IMR-90 (cell line): ENCODE measurements at regions not wholly inside any gene's neighbourhood (a gene's known extent, or its start where the extent isn't known, plus 50 kb on each side); places are given as distances from the start of the nearest gene placed in this dataset.
A peak's percentile ranks its signal among the peaks of the same experiment; 100 is the strongest.

Experiments used
- ATAC-seq: fragments of 200-7000 bp; cut with Tn5 transposase; 2 replicates; pipeline ENCODE4 v1.9.1; 2020; ENCODE audit warnings: low read depth, mild to moderate bottlenecking, moderate library complexity
- BruUV-seq: library from RNA; stranded (reverse); fragments of 400-500 nt; replicated peaks from 2 replicates; lab custom pipeline; 2021; lab: Mats Ljungman, UMichigan
- CTCF ChIA-PET: fragments of 300-600 bp; formaldehyde crosslinking; extraction: SDS; loops from one replicate; lab custom pipeline; 2021; ENCODE audit warnings: antibody characterized with exemption; lab: Yijun Ruan, JAX
- POLR2A ChIA-PET: fragments of 300-600 bp; sonication (Branson Sonifier 250); formaldehyde crosslinking; loops from one replicate; lab custom pipeline; 2022; ENCODE audit warnings: antibody characterized with exemption; ENCODE audit not compliant: unreplicated experiment; lab: Charles Lee
- DNase-seq: peaks from one replicate; pipeline ENCODE4 v3.0.0; 2013
- H2AFZ ChIP-seq: replicated peaks from 2 replicates; pipeline ENCODE3; 2013; ENCODE audit warnings: low read length, mild to moderate bottlenecking; ENCODE audit not compliant: poor library complexity
- H2AK5ac ChIP-seq: 2 replicates; pipeline ENCODE4 v1.6.1; 2013; ENCODE audit warnings: low read depth, low read length, inconsistent platforms
- H2AK9ac ChIP-seq: replicated peaks from 2 replicates; pipeline ENCODE3; 2013; ENCODE audit warnings: mild to moderate bottlenecking, low read depth, low read length, moderate library complexity; ENCODE audit not compliant: poor library complexity
- H2BK120ac ChIP-seq: 2 replicates; pipeline ENCODE4 v1.6.1; 2013; ENCODE audit warnings: low read depth, low read length, inconsistent platforms
- H2BK15ac ChIP-seq: 3 replicates; pipeline ENCODE4 v1.6.1; 2013; ENCODE audit warnings: low read depth, low read length, inconsistent platforms
- H2BK20ac ChIP-seq: 2 replicates; pipeline ENCODE4 v1.6.1; 2013; ENCODE audit warnings: low read depth, mild to moderate bottlenecking, inconsistent platforms, low read length, moderate library complexity
- H2BK5ac ChIP-seq: 2 replicates; pipeline ENCODE4 v1.6.1; 2013; ENCODE audit warnings: mild to moderate bottlenecking, low read depth, low read length, inconsistent platforms; ENCODE audit not compliant: poor library complexity, severe bottlenecking
- H3K14ac ChIP-seq: replicated peaks from 2 replicates; pipeline ENCODE4 v1.6.1; 2013; ENCODE audit warnings: low read depth, low read length, inconsistent platforms
- H3K18ac ChIP-seq: 2 replicates; pipeline ENCODE4 v1.6.1; 2013; ENCODE audit warnings: low read depth, low read length, control low read depth
- H3K23ac ChIP-seq: 2 replicates; pipeline ENCODE4 v1.6.1; 2013; ENCODE audit warnings: low read depth, low read length, inconsistent platforms
- H3K27ac ChIP-seq: 2 replicates; pipeline ENCODE4 v1.5.1; 2013; ENCODE audit warnings: mild to moderate bottlenecking, control low read depth, low read length; ENCODE audit not compliant: insufficient read depth
- H3K27me3 ChIP-seq: 2 replicates; pipeline ENCODE4 v1.6.1; 2013; ENCODE audit warnings: low read length; ENCODE audit not compliant: control insufficient read depth, insufficient read depth
- H3K36me3 ChIP-seq: 2 replicates; pipeline ENCODE4 v1.6.1; 2013; ENCODE audit warnings: low read length, mixed read lengths; ENCODE audit not compliant: control insufficient read depth, insufficient read depth
- H3K4ac ChIP-seq: 2 replicates; pipeline ENCODE4 v1.6.1; 2013; ENCODE audit warnings: low read depth, low read length, inconsistent platforms
- H3K4me1 ChIP-seq: 2 replicates; pipeline ENCODE4 v1.6.1; 2013; ENCODE audit warnings: low read length, mixed read lengths; ENCODE audit not compliant: control insufficient read depth, insufficient read depth
- H3K4me2 ChIP-seq: 2 replicates; pipeline ENCODE4 v1.6.1; 2013; ENCODE audit warnings: low read depth, mild to moderate bottlenecking, control low read depth, low read length, moderate library complexity
- H3K4me3 ChIP-seq: 2 replicates; pipeline ENCODE4 v1.5.1; 2013; ENCODE audit warnings: low read depth, mild to moderate bottlenecking, control low read depth, low read length, moderate library complexity; ENCODE audit not compliant: insufficient read depth
- H3K56ac ChIP-seq: 2 replicates; pipeline ENCODE4 v1.6.1; 2013; ENCODE audit warnings: low read length, inconsistent platforms; ENCODE audit not compliant: insufficient read depth; ENCODE audit errors: extremely low read depth
- H3K79me1 ChIP-seq, 2 experiments: 2 replicates each; pipeline ENCODE4 v1.6.1; 2013; ENCODE audit warnings: low read length in 2 of 2, inconsistent platforms in 1 of 2, low read depth in 1 of 2
- H3K9ac ChIP-seq: 2 replicates; pipeline ENCODE4 v1.6.1; 2013; ENCODE audit warnings: low read depth, low read length, control low read depth
- H3K9me1 ChIP-seq: 2 replicates; pipeline ENCODE4 v1.6.1; 2013; ENCODE audit warnings: low read length, inconsistent platforms; ENCODE audit not compliant: insufficient read depth
- H3K9me3 ChIP-seq: 2 replicates; pipeline ENCODE4 v1.6.1; 2013; ENCODE audit warnings: low read length; ENCODE audit not compliant: control insufficient read depth, insufficient read depth
- H4K20me1 ChIP-seq: 2 replicates; pipeline ENCODE4 v1.6.1; 2013; ENCODE audit warnings: low read length, inconsistent platforms; ENCODE audit not compliant: insufficient read depth
- H4K5ac ChIP-seq: 2 replicates; pipeline ENCODE4 v1.6.1; 2013; ENCODE audit warnings: mild to moderate bottlenecking, low read depth, low read length, control low read depth
- H4K8ac ChIP-seq, 2 experiments: 2 replicates each; pipeline ENCODE4 v1.6.1; 2013; ENCODE audit warnings: low read depth in 2 of 2, low read length in 2 of 2, control low read depth in 1 of 2, inconsistent platforms in 1 of 2
- H4K91ac ChIP-seq: 2 replicates; pipeline ENCODE4 v1.6.1; 2013; ENCODE audit warnings: low read depth, low read length, inconsistent platforms; ENCODE audit not compliant: insufficient read depth
- BHLHE40 ChIP-seq: fragments of 150-350 bp; IDR thresholded peaks from 2 replicates; pipeline ENCODE4 v1.6.1; 2016; ENCODE audit warnings: mild to moderate bottlenecking, low read depth, low read length
- FOS ChIP-seq: fragments of 150-350 bp; IDR thresholded peaks from 2 replicates; pipeline ENCODE4 v1.6.1; 2016; ENCODE audit warnings: low read depth, low read length
- WGBS, 2 experiments: methylation state at CpG; one replicate each; pipeline versions ENCODE4 v1.1.5 to v1.1.7; 2013; ENCODE audit warnings: missing lambda C conversion rate in 2 of 2; ENCODE audit not compliant: insufficient read length in 1 of 2; ENCODE audit errors: extremely low coverage in 2 of 2; 5-methylcytosine and 5-hydroxymethylcytosine counted together
- dilution Hi-C: fragments of 300-500 bp; cut with HindIII; formaldehyde crosslinking; loops from one replicate; pipeline ENCODE4 v1.14.3; 2018; ENCODE audit warnings: low sequenced_read_pairs; ENCODE audit not compliant: unreplicated experiment
- in situ Hi-C: fragments of 300-500 bp; cut with MboI; formaldehyde crosslinking; loops from 3 replicates; pipeline ENCODE4 v1.14.3; 2019; ENCODE audit warnings: low sequenced_read_pairs, inconsistent platforms, mixed read lengths
- intact Hi-C: fragments of 100-400 bp; cut with micrococcal nuclease; formaldehyde crosslinking; loops from 2 replicates; pipeline ENCODE4 v1.10.0; 2022

- Histone ChIP-seq H2AFZ (no peak overlapping the region), H3K9me3 (no peaks in the 10 kb centered on the region), H3K4ac (no peak overlapping the region), H4K5ac (no peak overlapping the region), H3K14ac (no peak overlapping the region), H3K27ac (no peak overlapping the region), H2AK5ac (no peak overlapping the region), H4K8ac (no peak overlapping the region), H3K9me1 (no peaks in the 10 kb centered on the region), H3K4me2 (no peak overlapping the region), H3K36me3 (no peaks in the 10 kb centered on the region), H3K4me3 (no peak overlapping the region), H4K20me1 (no peaks in the 10 kb centered on the region), H4K91ac (no peak overlapping the region), H3K18ac (no peak overlapping the region), H3K27me3 (peaks cover 5% of the 10 kb centered on the region), H3K56ac (no peak overlapping the region), H2BK120ac (no peak overlapping the region), H2BK20ac (0 out of 2 replicates have a peak overlapping the region, but pooled peaks have one; percentile 14), H2BK5ac (no peak overlapping the region), H3K23ac (no peak overlapping the region), H3K9ac (no peak overlapping the region), H3K4me1 (no peaks in the 10 kb centered on the region), H2BK15ac (no peak overlapping the region), H2AK9ac (no peak overlapping the region), H3K79me1 (no peaks in the 10 kb centered on the region)
- intact Hi-C loops = no loop called here
- POLR2A ChIA-PET = no interaction called here
- ATAC-seq (0 out of 2 replicates have a peak, but pooled peaks have one; percentile 27), DNase-seq (peak; percentile 54)
- in situ Hi-C loops = no loop called here
- CTCF ChIA-PET = no interaction called here
- dilution Hi-C loops = no loop called here
- no CpG with 5 or more reads among the region's 3 CpGs for WGBS, 2 experiments
- no peak for TF ChIP-seq BHLHE40
- TF ChIP-seq FOS = peak; percentile 34; the same call in 1 of the 2 replicates
- no TSS peak for BruUV-seq
These were observed 87.1 kb downstream of the FZD1 start for GRCh38 chr7:91351374-91351773.
